AG04450 (cell line): ENCODE measurements at regions not wholly inside any gene's neighbourhood (a gene's known extent, or its start where the extent isn't known, plus 50 kb on each side); places are given as distances from the start of the nearest gene placed in this dataset.

Experiments
- CTCF ChIA-PET: fragments of 300-600, 350-600 bp; formaldehyde crosslinking; extraction: SDS; loops from one replicate; lab custom pipeline; 2022; ENCODE audit warnings: antibody characterized with exemption, inconsistent platforms; lab: Charles Lee
- POLR2A ChIA-PET: fragments of 350-600 bp; formaldehyde crosslinking; extraction: SDS; loops from one replicate; lab custom pipeline; 2021; ENCODE audit warnings: antibody characterized with exemption, inconsistent platforms; lab: Yijun Ruan, JAX
- DNase-seq: peaks from one replicate; pipeline ENCODE4 v3.0.0-alpha.2; 2011; ENCODE audit warnings: low read depth, low spot score
- H3K27ac ChIP-seq: one replicate; pipeline ENCODE4 v1.5.1; 2012; ENCODE audit warnings: low read depth, low read length, control low read depth
- H3K27me3 ChIP-seq: one replicate; pipeline ENCODE4 v1.6.0; 2012; ENCODE audit warnings: low read length; ENCODE audit not compliant: control insufficient read depth, insufficient read depth
- H3K4me3 ChIP-seq: 2 replicates; pipeline ENCODE4 v1.5.1; 2011; ENCODE audit warnings: mild to moderate bottlenecking, low read depth, low read length, control low read depth
- H3K9me3 ChIP-seq: 2 replicates; pipeline ENCODE4 v1.5.1; 2012; ENCODE audit warnings: low read length; ENCODE audit not compliant: control insufficient read depth, insufficient read depth
- CTCF ChIP-seq: IDR thresholded peaks from 2 replicates; pipeline ENCODE4 v1.5.1; 2011; ENCODE audit warnings: low read depth, low read length, control low read depth, inconsistent platforms

- Histone ChIP-seq H3K4me3 (peak overlapping the region; percentile 58), H3K9me3 (peaks cover 3% of the 10 kb centered on the region; the same call in 1 of the 2 replicates), H3K27me3 (no peaks in the 10 kb centered on the region), H3K27ac (no peak overlapping the region)
- ChIA-PET POLR2A (no interaction called here), CTCF (no interaction called here)
- no peak for DNase-seq
- no peak for TF ChIP-seq CTCF
Observed at GRCh38 chr4:182139491-182139890, 103.7 kb upstream of the TENM3 start.

- ChIA-PET CTCF (no interaction called here), POLR2A (no interaction called here)
- H3K4me3 ChIP-seq, result no peak overlapping the region
- DNase-seq, result no peak
- H3K27me3 ChIP-seq, result no peaks in the 10 kb centered on the region
- H3K9me3 ChIP-seq, result peaks cover 3% of the 10 kb centered on the region; the same call in 1 of the 2 replicates
- no peak overlapping the region for H3K27ac ChIP-seq
- no peak for TF ChIP-seq CTCF
Observed at GRCh38 chr4:182140547-182140946, 102.7 kb upstream of the TENM3 start.

GRCh38 chr4:182141061-182141460 is 102.1 kb upstream of the TENM3 start:
- ChIA-PET CTCF (no interaction called here), POLR2A (no interaction called here)
- TF ChIP-seq CTCF, result no peak
- Histone ChIP-seq H3K27me3 (no peaks in the 10 kb centered on the region), H3K27ac (no peak overlapping the region), H3K9me3 (peaks cover 3% of the 10 kb centered on the region; the same call in 1 of the 2 replicates), H3K4me3 (peak overlapping the region; percentile 13; the same call in 1 of the 2 replicates)
- DNase-seq, result no peak

GRCh38 chr4:182142176-182143085 is 100.8 kb upstream of the TENM3 start:
- Histone ChIP-seq H3K27ac (peak overlapping the region; percentile 61), H3K4me3 (peak overlapping the region; percentile 80), H3K9me3 (peaks cover 3% of the 10 kb centered on the region; the same call in 1 of the 2 replicates), H3K27me3 (no peaks in the 10 kb centered on the region)
- no peak for DNase-seq
- ChIA-PET POLR2A (no interaction called here), CTCF (interaction anchor here (0.6 to 1.8 kb wide), 4 partner anchors 9 to 445 kb away, joined by 3 to 7 read pairs (median 4); no protein-coding TSS in a partner anchor)
- TF ChIP-seq CTCF, result peak; percentile 25; the same call in 1 of the 2 replicates
